ENCODE measurements at regions not wholly inside any gene's neighbourhood (a gene's known extent, or its start where the extent isn't known, plus 50 kb on each side); places are given as distances from the start of the nearest gene placed in this dataset.

DNA sequence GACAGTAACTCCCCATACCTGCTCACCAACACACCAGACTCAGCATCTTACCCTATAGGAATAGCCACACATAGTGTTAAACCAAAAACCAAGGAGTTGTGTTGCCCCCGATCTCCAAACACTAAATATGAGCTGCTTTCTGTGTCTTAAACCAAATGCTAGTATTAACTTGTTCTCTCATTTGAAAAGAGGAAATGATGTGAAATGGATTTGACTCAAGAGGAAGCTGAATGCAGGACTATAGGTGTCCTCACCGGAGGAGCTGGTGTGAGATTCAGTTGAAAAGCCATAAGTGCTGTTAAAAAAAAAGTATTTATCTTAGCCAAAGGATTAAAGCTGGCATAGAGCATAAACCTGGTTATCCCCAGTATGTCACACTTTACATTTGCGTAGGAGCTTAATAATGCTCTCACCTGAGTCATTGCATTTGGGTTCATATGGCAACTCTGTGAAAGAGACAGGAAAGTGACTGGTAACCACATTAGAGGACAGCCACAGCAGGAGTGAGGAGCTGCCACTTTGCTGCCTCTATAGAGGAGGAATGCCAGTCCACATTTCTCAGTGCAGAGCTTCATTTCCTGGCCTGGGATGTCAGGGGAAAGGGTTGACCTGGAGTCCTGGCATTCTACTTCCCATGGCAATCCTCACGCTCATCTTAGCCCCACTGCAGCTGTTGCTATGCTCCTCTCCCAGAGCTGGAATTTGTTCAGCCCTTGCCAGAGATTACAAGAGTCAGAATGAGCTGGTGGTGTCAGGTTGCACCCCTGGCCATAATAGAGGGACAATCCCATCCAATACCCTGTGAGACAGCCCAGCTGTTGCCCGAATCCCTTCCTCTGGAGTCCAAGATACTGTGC is 143.3 kb upstream of the ANKFN1 start:
- DNase-seq = no peak

GRCh38 chr17:56011406-56012131 is 141.7 kb upstream of the ANKFN1 start:
- DNase-seq = no peak

- DNase-seq = no peak
Measured at GRCh38 chr17:56018211-56018610, 135.1 kb upstream of the ANKFN1 start.

DNA sequence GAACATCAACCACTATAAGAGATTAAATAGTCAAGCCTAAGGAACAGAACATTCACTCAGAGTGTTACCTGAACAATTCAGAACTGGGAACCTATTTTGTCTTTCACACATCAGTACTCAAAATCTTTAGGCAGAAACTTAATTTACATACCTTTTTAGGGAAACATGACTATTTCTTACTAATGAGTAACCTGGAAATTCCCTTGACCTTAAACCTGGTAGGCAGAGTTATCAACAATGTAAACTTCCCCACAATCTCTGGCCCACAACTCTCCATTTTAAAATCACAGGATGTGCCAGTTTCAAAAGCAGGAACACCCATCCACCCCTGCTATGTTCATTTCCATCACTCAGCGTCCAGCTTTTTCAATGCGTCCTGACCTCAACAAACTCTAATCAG is 132.9 kb upstream of the ANKFN1 start:
- no peak for DNase-seq

DNA sequence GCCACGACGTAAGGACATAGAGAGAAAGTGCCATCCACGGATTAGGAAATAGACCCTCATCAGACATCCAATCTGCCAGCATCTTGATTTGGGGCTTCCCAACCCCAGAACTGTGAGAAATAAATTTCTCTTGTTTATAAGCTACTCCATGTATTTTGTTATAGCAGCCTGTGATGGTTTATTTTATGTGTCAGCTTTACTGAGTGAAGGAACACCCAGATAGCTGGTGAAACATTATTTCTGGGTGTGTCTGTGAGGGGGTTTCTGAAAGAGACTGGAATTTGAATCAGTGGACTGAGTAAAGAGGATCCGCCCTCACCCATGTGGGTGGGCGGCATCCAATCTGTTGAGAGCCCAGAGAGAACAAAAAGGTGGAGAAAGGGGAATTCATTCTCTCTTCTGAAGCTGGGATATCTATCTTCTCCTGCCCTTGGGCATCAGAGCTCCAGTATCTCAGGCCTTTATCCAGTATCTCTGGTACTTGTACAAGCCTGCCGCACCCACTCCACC is 131.5 kb upstream of the ANKFN1 start:
- DNase-seq = no peak

DNA sequence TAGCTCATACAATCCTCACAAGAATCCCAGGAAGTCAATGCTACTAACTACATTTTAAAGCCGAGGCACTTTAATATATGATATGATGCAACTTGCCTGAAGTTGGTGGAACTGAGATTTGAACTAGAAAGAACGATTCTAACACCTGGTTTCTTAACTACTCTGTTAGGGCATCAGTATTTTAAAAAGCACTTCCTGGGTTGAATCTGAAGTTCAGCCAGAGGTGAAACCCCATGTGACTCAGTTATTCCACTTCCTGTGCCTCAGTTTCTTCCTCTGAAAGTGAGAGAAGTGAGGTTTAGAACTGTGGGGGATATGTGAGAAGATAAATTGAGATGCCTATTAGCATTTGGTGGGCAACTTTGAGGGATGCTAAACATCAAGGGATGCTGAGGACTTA is 129.4 kb upstream of the ANKFN1 start:
- no peak for DNase-seq

GRCh38 chr17:56026915-56027314 is 126.4 kb upstream of the ANKFN1 start:
- no peak for DNase-seq

DNA sequence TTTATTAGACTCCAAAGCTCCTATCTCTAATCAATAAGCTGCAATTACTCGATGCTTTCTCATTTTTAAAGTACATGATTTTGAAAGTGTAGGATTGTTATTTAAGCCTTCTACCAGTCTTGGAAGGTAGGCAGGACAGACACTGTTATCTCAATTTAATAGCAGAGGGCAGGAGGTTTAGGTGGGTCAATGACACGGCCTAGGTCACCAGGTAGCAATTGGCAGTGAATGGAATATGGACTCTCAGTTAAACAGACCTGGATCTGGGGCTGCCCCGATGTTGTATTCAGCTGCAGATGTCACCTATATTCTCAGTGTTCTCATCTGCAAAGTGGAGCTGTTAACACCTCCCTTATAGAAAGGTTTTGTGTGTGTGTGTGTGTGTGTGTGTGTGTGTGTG is 124.4 kb upstream of the ANKFN1 start:
- no peak for DNase-seq

GRCh38 chr17:56030009-56030624 is 123.2 kb upstream of the ANKFN1 start:
- DNase-seq = no peak

- no peak for DNase-seq
Measured at GRCh38 chr17:56031636-56032035, 121.6 kb upstream of the ANKFN1 start.

DNA sequence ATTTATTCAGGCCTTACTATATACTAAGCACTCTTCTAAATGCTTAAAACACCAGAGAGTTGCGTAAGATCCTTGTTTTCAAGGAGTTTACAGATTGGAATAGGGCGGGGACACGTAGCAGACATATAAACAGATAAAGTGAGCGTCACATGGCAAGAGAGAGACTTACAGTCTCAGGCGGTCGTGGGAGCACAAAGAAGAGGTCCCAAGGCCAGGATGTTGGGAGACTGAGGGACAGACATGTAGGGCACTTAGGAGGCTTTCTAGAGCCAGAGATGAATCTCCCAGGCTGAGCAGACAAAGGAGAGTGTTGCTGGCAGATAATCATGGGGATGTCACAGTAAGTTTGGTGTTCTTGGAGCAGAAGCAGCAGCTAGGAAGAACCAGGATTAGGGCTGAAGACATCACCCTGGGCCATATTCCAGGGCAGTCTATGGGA is 119.1 kb upstream of the ANKFN1 start:
- no peak for DNase-seq

DNA sequence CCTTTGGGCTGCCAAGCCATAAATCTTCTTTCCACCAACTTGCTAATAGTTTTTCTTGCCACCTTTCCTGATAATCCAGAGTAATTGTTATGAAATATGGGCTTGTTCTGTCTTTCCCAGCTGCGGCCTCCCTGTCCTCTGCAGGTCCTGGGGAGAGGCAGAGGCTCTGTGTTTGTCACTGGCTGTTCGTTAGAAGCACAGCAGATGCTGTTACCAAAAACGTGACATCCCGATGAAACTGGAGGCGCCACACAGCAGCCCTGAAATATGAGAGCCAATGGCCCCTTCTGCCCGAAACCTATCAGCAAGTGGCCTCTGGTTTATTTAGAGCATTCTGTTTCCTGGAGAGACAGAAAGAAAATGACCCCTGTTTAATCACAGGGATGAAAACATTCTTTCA is 115.1 kb upstream of the ANKFN1 start:
- no peak for DNase-seq

DNA sequence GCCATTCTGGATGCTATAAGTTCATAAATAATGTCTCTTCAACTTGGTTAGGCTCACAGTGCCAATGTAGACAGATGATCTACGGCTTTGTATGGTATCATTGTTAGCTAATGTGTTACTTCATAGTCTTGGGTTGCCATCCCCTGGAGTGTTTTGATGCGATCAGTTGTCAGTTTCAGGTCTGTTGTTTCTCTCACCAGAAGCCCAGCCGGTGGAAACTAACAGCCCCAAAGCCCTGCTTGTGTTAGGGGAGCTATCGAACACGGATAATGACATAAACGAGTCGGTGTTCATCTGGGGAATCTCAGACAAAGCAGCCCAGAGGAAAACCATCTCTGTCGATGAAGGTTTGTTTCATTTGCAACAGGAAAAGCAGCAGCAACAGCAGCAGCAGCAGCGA is 107.4 kb upstream of the ANKFN1 start:
- DNase-seq = no peak

GRCh38 chr17:56047331-56047730 is 105.9 kb upstream of the ANKFN1 start:
- DNase-seq = no peak

DNA sequence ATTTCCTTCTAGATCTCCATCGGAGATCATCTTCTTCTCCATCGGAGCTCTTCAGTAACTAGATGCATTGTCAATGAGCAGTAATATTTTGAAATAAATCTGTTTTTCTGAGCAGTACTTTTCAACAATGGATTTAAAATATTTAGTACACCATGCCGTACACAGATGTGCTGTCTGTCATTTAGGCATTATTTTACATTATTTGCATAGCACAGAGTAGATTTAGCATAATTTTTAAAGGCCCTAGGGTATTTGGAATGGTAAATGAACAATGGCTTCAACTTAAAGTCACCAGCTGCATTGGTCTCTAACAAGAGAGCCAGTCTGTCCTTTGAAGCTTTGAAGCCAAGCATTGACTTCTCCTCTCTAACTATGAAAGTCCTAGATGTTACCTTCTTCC is 95.4 kb upstream of the ANKFN1 start:
- no peak for DNase-seq

DNA sequence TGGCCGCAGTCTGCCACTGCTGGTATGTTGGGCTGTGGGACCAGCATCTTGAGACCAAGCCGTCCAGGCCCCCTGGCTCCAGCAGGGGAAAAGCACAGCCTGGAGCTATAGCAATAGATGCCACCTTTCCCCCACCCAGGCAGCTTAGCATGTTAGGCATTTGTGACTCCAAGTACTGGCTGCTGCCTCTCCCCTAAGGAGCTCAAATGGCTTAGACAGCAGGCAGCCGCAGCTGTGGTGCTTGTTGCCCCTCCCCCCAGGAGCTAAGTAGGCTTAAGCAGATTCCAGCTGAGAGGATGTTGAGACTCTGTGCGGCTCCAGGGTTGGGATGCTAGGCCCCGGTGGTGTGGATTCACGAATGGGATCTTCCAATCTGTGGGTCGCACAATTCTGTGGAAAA is 88.8 kb upstream of the ANKFN1 start:
- no peak for DNase-seq

GRCh38 chr17:56074361-56074890 is 78.8 kb upstream of the ANKFN1 start:
- no peak for DNase-seq

DNA sequence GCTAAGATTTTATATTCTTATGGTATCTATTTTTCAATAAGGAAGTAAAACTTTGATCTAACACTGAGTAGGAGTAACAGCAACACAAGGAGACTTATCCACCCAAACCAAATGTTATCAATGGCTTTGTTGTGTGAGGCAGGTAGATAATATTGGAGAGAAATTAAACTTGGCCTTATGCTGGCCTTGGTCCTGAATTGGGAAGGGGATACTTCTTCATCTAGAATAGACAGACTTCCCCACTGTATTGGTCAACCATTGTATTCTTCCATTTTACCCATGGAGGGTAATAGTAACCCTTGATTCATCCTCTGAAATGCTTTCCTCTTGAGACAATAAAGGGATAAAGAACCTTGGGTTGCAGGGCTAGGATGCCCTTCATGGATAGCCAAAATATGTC is 76.3 kb upstream of the ANKFN1 start:
- no peak for DNase-seq

DNA sequence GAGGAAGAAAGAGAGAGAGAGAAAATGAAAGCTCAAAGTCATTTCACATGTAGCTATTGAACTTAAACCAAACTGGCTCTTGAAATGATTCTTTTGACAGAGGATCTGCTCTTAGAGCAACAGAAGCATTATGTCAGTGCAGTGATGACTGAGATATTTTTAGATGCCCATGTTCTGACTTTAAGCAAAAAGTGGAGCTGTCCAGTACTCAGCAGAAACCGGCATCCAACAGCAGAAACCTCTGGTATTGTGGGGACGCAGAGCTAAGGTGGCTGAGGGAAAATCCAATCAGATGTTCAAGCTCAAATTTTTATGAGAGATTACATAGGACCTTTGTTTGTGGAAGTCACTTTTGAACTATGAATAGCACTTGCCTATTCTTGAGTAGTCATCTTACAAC is 69.8 kb upstream of the ANKFN1 start:
- no peak for DNase-seq

DNA sequence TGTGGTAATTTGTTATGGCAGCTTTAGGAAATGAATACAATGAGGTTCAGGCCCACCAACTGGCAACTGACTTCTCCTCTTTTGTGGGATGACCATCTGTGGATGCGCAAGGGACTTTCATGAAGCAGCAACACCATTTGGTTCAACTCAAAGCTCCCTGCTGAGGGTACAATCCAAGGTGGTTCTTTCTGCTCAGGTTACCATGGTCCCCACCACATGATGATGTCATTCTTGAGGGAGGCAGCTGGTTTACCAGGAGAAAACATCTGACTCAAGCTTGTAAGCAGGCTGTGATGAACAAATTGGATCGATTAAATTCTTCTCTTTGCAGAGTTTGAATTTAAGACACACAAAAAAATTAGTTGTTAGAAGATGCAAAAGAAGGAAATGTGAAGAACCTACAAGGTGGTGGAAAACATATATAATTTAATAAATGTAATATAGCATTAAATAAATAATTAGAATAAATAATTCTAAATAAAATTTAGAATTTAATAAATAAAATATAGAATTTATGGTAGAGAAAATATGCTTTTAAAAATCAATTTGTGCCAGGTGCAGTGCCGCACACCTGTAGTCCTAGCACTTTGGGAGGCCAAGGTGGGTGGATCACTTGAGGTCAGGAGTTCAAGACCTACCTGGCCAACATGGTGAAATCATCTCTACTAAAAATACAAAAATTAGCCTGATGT is 67.6 kb upstream of the ANKFN1 start:
- no peak for DNase-seq

DNA sequence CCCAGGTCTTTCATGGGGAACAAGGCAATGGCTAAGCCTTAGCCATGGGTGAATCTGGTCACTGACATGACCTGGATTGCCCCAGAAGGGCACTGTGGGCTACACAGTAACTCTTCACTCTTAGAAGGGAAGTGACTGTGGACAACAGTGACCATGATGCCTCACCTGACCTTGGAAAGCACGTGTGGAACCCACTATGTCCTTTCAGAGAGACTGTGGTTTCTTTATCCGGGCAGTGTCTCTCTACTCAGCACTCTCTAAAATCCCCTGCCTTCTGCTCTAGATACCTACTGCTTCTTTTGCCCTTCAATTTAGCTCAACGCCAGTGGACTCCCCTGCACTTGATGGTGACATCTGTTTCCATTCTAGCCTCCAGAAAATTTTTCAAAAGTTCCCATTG is 66.1 kb upstream of the ANKFN1 start:
- DNase-seq = no peak

GRCh38 chr17:56096026-56096810 is 57.1 kb upstream of the ANKFN1 start:
- no peak for DNase-seq

Measured in NCI-H774 (cell line).